ENCODE measurements at regions not wholly inside any gene's neighbourhood (a gene's known extent, or its start where the extent isn't known, plus 50 kb on each side); places are given as distances from the start of the nearest gene placed in this dataset.

DNA sequence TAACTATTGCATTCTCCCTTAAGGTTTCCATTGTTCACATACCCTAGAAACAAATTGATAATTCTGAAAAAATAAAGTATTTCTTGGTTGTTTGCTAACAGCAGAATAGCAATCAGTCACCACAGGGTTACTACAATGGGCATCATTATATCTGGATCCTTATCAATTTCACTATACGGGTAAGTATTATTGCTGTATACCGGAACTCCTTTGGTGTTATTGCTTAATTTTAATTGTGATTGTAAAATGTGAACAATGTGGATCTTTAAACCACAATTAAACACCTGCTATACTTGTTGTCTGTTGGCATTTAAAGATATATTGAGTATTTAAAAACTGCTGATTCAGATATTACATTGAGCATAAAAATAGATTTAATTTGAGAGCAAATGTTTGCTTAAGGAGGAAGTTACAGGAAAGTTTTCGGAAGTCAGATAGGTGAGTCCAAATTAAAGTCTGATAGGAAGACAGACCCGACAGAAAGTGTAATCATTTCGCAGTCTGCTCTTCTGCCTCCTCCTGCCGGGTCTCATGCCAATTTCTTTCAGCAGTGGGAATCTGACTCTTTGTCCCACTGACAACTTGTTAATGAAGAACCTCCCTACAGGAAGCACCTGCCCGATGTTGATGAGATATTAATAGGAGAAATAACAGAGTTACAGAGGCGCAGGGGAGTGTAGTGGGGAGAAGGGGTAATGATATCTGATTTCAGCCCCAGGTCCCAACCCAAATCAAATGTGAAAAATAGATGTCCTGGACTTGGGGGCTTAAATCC is 169.7 kb upstream of the TBC1D5 start:
- 79 to 85% methylated on average over 4 of the region's 8 CpGs for WGBS, 2 experiments (ENCODE audit: insufficient coverage in 2 of 2)
- H3K9me3 ChIP-seq (ENCODE audit: control insufficient read depth, low read length): no peaks in the 10 kb centered on the region

DNA sequence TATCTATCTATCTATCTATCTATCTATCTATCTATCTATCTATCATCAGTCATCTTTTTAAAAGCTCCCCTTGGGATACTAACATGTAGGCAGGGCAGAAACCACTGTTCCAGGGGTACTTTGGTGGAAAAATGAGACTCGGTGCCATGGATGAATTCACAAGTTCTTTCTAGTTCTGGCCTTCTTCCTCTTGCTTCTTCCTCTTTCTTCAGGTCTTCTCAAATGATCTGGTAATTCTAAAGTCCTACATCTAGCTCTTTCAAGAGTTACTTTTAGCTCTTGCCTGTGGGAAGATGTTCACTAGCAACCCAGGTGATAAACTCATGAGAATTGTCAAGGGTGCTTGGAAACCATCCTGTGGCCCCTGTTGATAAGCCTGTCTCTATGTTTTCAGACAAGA is 168.5 kb upstream of the TBC1D5 start:
- 88 to 100% methylated on average over 1 of the region's 1 CpG for WGBS, 2 experiments (ENCODE audit: insufficient coverage in 2 of 2)
- Histone ChIP-seq H3K4me1 (ENCODE audit: control insufficient read depth, insufficient read depth, low read length, poor library complexity, severe bottlenecking) (no peaks in the 10 kb centered on the region), H3K27ac (ENCODE audit: low read depth, low read length, severe bottlenecking) (no peak overlapping the region), H3K9me3 (ENCODE audit: control insufficient read depth, low read length) (no peaks in the 10 kb centered on the region), H3K36me3 (ENCODE audit: control insufficient read depth, insufficient read depth, low read length) (no peaks in the 10 kb centered on the region), H3K4me3 (ENCODE audit: extremely low read depth, insufficient read depth, low read length, poor library complexity, severe bottlenecking) (no peak overlapping the region)

More for the DNA sequence above, 169.7 kb upstream of the TBC1D5 start:
- no peaks in the 10 kb centered on the region for H3K4me1 ChIP-seq (ENCODE audit: control insufficient read depth, insufficient read depth, low read length, poor library complexity, severe bottlenecking)
- H3K4me3 ChIP-seq (ENCODE audit: extremely low read depth, insufficient read depth, low read length, poor library complexity, severe bottlenecking): no peak overlapping the region
- H3K27ac ChIP-seq (ENCODE audit: low read depth, low read length, severe bottlenecking): no peak overlapping the region
- no peaks in the 10 kb centered on the region for H3K36me3 ChIP-seq (ENCODE audit: control insufficient read depth, insufficient read depth, low read length)

GRCh38 chr3:17909714-17910113 is 167.3 kb upstream of the TBC1D5 start:
- Histone ChIP-seq H3K36me3 (ENCODE audit: control insufficient read depth, insufficient read depth, low read length) (no peaks in the 10 kb centered on the region), H3K4me3 (ENCODE audit: extremely low read depth, insufficient read depth, low read length, poor library complexity, severe bottlenecking) (no peak overlapping the region), H3K4me1 (ENCODE audit: control insufficient read depth, insufficient read depth, low read length, poor library complexity, severe bottlenecking) (no peaks in the 10 kb centered on the region), H3K9me3 (ENCODE audit: control insufficient read depth, low read length) (no peaks in the 10 kb centered on the region), H3K27ac (ENCODE audit: low read depth, low read length, severe bottlenecking) (no peak overlapping the region)
- 87 to 89% methylated on average over 2 to 3 of the region's 3 CpGs for WGBS, 2 experiments (ENCODE audit: insufficient coverage in 2 of 2)

DNA sequence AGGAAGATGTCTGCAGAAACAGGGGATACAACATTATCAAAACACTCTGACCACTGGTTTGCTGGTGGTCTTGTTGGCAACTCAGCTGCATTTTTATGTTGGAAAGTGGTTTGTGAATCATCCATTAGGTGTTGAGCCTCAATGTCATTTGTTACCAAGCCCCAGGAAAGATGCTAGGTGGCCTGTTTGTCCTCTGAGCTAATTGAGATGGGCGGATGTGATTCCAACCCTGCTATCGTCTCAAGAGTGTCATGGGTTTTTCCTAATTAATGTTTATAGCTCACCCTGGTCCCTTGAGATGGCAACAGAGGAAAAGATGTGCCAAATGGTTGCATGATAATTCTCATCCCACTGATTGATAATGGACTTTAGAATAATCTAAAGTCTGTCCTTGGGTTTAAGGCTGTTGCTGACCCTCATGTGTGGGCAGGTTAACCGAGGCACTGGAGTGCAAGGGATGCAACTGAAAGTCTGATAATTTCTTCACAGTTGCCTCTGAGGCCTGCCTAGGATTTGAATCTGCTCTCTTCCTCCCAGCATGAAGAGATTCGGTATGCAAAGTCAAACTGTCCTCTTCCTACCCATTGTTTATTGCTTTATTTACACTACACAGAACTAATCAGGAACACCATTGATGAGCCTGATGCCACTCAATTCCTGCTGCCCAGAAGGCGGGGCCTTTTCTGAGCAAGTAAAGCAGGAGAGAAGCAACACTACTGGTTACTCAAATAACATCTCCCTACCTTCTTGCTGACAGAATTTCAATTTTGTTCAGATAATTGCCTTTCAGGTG is 166.2 kb upstream of the TBC1D5 start:
- Histone ChIP-seq H3K9me3 (ENCODE audit: control insufficient read depth, low read length) (no peaks in the 10 kb centered on the region), H3K4me3 (ENCODE audit: extremely low read depth, insufficient read depth, low read length, poor library complexity, severe bottlenecking) (no peak overlapping the region), H3K27ac (ENCODE audit: low read depth, low read length, severe bottlenecking) (no peak overlapping the region), H3K4me1 (ENCODE audit: control insufficient read depth, insufficient read depth, low read length, poor library complexity, severe bottlenecking) (no peaks in the 10 kb centered on the region), H3K36me3 (ENCODE audit: control insufficient read depth, insufficient read depth, low read length) (no peaks in the 10 kb centered on the region)
- 75 to 80% methylated on average over 3 to 5 of the region's 5 CpGs for WGBS, 2 experiments (ENCODE audit: insufficient coverage in 2 of 2)

- Histone ChIP-seq H3K27ac (ENCODE audit: low read depth, low read length, severe bottlenecking) (no peak overlapping the region), H3K9me3 (ENCODE audit: control insufficient read depth, low read length) (no peaks in the 10 kb centered on the region), H3K36me3 (ENCODE audit: control insufficient read depth, insufficient read depth, low read length) (no peaks in the 10 kb centered on the region), H3K4me1 (ENCODE audit: control insufficient read depth, insufficient read depth, low read length, poor library complexity, severe bottlenecking) (no peaks in the 10 kb centered on the region), H3K4me3 (ENCODE audit: extremely low read depth, insufficient read depth, low read length, poor library complexity, severe bottlenecking) (no peak overlapping the region)
- 83 to 100% methylated on average over 1 of the region's 2 CpGs for WGBS, 2 experiments (ENCODE audit: insufficient coverage in 2 of 2)
These were observed 163.6 kb upstream of the TBC1D5 start for GRCh38 chr3:17905996-17906395.

GRCh38 chr3:17901893-17902292 is 159.5 kb upstream of the TBC1D5 start:
- Histone ChIP-seq H3K36me3 (ENCODE audit: control insufficient read depth, insufficient read depth, low read length) (no peaks in the 10 kb centered on the region), H3K4me1 (ENCODE audit: control insufficient read depth, insufficient read depth, low read length, poor library complexity, severe bottlenecking) (no peaks in the 10 kb centered on the region), H3K27ac (ENCODE audit: low read depth, low read length, severe bottlenecking) (no peak overlapping the region), H3K4me3 (ENCODE audit: extremely low read depth, insufficient read depth, low read length, poor library complexity, severe bottlenecking) (no peak overlapping the region), H3K9me3 (ENCODE audit: control insufficient read depth, low read length) (no peaks in the 10 kb centered on the region)
- WGBS, 2 experiments (ENCODE audit: insufficient coverage in 2 of 2): 83 to 100% methylated on average over 1 of the region's 1 CpG

- no peak overlapping the region for H3K4me3 ChIP-seq (ENCODE audit: extremely low read depth, insufficient read depth, low read length, poor library complexity, severe bottlenecking)
- H3K9me3 ChIP-seq (ENCODE audit: control insufficient read depth, low read length): no peaks in the 10 kb centered on the region
- H3K27ac ChIP-seq (ENCODE audit: low read depth, low read length, severe bottlenecking): no peak overlapping the region
- H3K4me1 ChIP-seq (ENCODE audit: control insufficient read depth, insufficient read depth, low read length, poor library complexity, severe bottlenecking): no peaks in the 10 kb centered on the region
- no peaks in the 10 kb centered on the region for H3K36me3 ChIP-seq (ENCODE audit: control insufficient read depth, insufficient read depth, low read length)
- 17% methylated on average over 1 of the region's 1 CpG; no CpG with 5 or more reads in 1 of the 2 experiments for WGBS, 2 experiments (ENCODE audit: insufficient coverage in 2 of 2)
These were observed 152.1 kb upstream of the TBC1D5 start for GRCh38 chr3:17894434-17895060.

DNA sequence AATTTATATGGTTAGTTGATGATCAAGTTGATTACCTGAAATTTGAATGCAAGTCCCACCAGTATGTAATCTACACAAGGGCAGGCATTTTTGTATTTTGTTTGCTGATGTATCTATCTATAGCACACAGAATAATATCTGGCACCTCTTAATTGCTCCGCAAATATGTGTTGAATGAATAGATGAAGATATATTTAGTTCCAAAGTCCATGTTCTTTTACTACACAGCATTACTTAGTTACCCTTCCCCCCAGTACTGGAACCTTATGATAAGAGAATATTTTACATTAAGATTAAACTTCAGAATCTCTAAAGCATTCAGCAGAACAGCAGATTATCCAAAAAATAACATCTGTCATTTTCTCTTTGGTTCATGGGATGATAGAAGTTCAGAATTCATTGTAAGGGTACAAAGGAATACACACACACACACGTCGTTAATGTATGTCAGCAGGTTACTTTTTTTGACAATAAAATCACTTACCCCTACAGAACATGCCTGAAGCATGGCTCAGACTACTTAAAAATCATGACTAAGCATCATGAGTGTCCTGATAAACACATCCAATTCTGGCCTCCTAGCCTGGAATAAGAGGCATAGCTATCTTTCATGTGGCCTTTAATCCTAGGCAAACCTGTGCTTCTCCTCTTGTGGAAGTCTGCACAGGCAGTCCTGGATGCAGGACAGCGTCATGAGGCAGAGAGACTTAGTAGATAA is 148.9 kb upstream of the TBC1D5 start:
- WGBS, 2 experiments (ENCODE audit: insufficient coverage in 2 of 2): no CpG with 5 or more reads among the region's 4 CpGs
- H3K4me3 ChIP-seq (ENCODE audit: extremely low read depth, insufficient read depth, low read length, poor library complexity, severe bottlenecking): no peak overlapping the region
- no peaks in the 10 kb centered on the region for H3K9me3 ChIP-seq (ENCODE audit: control insufficient read depth, low read length)
- H3K4me1 ChIP-seq (ENCODE audit: control insufficient read depth, insufficient read depth, low read length, poor library complexity, severe bottlenecking): no peaks in the 10 kb centered on the region
- no peaks in the 10 kb centered on the region for H3K36me3 ChIP-seq (ENCODE audit: control insufficient read depth, insufficient read depth, low read length)
- no peak overlapping the region for H3K27ac ChIP-seq (ENCODE audit: low read depth, low read length, severe bottlenecking)

DNA sequence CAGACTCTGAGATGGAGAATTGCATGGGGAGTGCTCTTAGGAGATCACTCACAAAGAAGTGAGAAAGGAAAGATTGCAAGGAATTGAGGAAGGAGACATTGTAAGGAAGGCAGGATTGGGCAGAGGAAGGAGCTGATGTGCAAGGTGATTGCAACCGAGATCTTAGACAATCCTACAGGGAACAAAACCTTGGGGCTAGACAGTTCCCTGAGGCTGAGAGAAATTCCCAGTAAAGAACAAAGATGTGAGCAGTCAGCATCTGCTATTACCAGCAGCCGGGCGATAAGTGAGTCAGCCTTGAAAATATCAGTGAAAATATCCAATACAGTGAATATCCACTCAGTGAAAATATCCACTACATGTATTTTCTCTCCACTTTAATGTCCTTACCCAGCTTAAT is 143.6 kb upstream of the TBC1D5 start:
- WGBS, 2 experiments (ENCODE audit: insufficient coverage in 2 of 2): 94 to 100% methylated on average over 3 of the region's 3 CpGs
- Histone ChIP-seq H3K36me3 (ENCODE audit: control insufficient read depth, insufficient read depth, low read length) (no peaks in the 10 kb centered on the region), H3K9me3 (ENCODE audit: control insufficient read depth, low read length) (no peaks in the 10 kb centered on the region), H3K4me1 (ENCODE audit: control insufficient read depth, insufficient read depth, low read length, poor library complexity, severe bottlenecking) (no peaks in the 10 kb centered on the region), H3K4me3 (ENCODE audit: extremely low read depth, insufficient read depth, low read length, poor library complexity, severe bottlenecking) (no peak overlapping the region), H3K27ac (ENCODE audit: low read depth, low read length, severe bottlenecking) (no peak overlapping the region)

- H3K4me1 ChIP-seq (ENCODE audit: control insufficient read depth, insufficient read depth, low read length, poor library complexity, severe bottlenecking): no peaks in the 10 kb centered on the region
- 85 to 100% methylated on average over 2 of the region's 2 CpGs for WGBS, 2 experiments (ENCODE audit: insufficient coverage in 2 of 2)
- H3K27ac ChIP-seq (ENCODE audit: low read depth, low read length, severe bottlenecking): no peak overlapping the region
- H3K36me3 ChIP-seq (ENCODE audit: control insufficient read depth, insufficient read depth, low read length): no peaks in the 10 kb centered on the region
- H3K9me3 ChIP-seq (ENCODE audit: control insufficient read depth, low read length): no peaks in the 10 kb centered on the region
- no peak overlapping the region for H3K4me3 ChIP-seq (ENCODE audit: extremely low read depth, insufficient read depth, low read length, poor library complexity, severe bottlenecking)
These were observed 140.6 kb upstream of the TBC1D5 start for GRCh38 chr3:17882981-17883380.

Data from mesodermal cell (in vitro differentiated cells).